SK-N-SH (cell line): ENCODE measurements at regions not wholly inside any gene's neighbourhood (a gene's known extent, or its start where the extent isn't known, plus 50 kb on each side); places are given as distances from the start of the nearest gene placed in this dataset.

Experiments
- CTCF ChIA-PET: fragments of 300-600, 350-600 bp; formaldehyde crosslinking; extraction: SDS; loops from one replicate; lab custom pipeline; 2021; lab: Yijun Ruan, JAX
- POLR2A ChIA-PET: fragments of 350-600 bp; sonication (Branson Sonifier 250); formaldehyde crosslinking; extraction: SDS; loops from one replicate; lab custom pipeline; 2020; ENCODE audit warnings: antibody characterized with exemption, inconsistent platforms; lab: Yijun Ruan, JAX
- DNase-seq: peaks from one replicate; pipeline ENCODE4 v3.0.0; 2012
- H2AFZ ChIP-seq: fragments of 200-600 bp; sonication (generic); 2 replicates; pipeline ENCODE4 v1.8.1; 2016; ENCODE audit warnings: antibody characterized with exemption, mild to moderate bottlenecking, low read depth
- H3F3A ChIP-seq: fragments of 200-600 bp; sonication (generic); replicated peaks from 2 replicates; pipeline ENCODE3; 2016; ENCODE audit warnings: antibody characterized with exemption, mild to moderate bottlenecking; ENCODE audit not compliant: insufficient read depth
- H3K27ac ChIP-seq, 2 experiments: fragments of 200-500 bp in 1 of 2; fragments of 200-600 bp in 1 of 2; sonication (Bioruptor generic) in 1 of 2; sonication (generic), shearing (Covaris generic) in 1 of 2; 2 replicates each; pipeline versions ENCODE4 v1.5.1 to v1.6.1; 2014 to 2016; ENCODE audit warnings: low read depth in 2 of 2, inconsistent platforms in 1 of 2, low read length in 1 of 2, mild to moderate bottlenecking in 1 of 2, mixed read lengths in 1 of 2
- H3K27me3 ChIP-seq: fragments of 200-600 bp; sonication (generic), shearing (Covaris generic); 2 replicates; pipeline ENCODE4 v1.6.1; 2016; ENCODE audit warnings: mixed run types; ENCODE audit not compliant: insufficient read depth
- H3K36me3 ChIP-seq, 2 experiments: fragments of 200-500 bp in 1 of 2; fragments of 200-600 bp in 1 of 2; sonication (Bioruptor generic) in 1 of 2; sonication (generic) in 1 of 2; replicated peaks in 1 of 2; 2 replicates each; pipeline versions ENCODE3 to v1.5.1; 2014 to 2016; ENCODE audit warnings: low read length in 1 of 2, mild to moderate bottlenecking in 1 of 2; ENCODE audit not compliant: insufficient read depth in 2 of 2, control insufficient read depth in 1 of 2
- H3K4me1 ChIP-seq, 2 experiments: fragments of 200-500 bp in 1 of 2; fragments of 200-600 bp in 1 of 2; sonication (Bioruptor generic) in 1 of 2; sonication (generic), shearing (Covaris generic) in 1 of 2; 2 replicates each; pipeline versions ENCODE4 v1.5.1 to v1.6.1; 2014 to 2016; ENCODE audit warnings: low read depth in 1 of 2, low read length in 1 of 2, mixed run types in 1 of 2; ENCODE audit not compliant: insufficient read depth in 2 of 2, control insufficient read depth in 1 of 2
- H3K4me2 ChIP-seq: fragments of 200-600 bp; sonication (generic), shearing (Covaris generic); 2 replicates; pipeline ENCODE4 v1.6.1; 2017; ENCODE audit warnings: mixed run types
- H3K4me3 ChIP-seq, 2 experiments: fragments of 200-500 bp in 1 of 2; fragments of 200-600 bp in 1 of 2; sonication (Bioruptor generic) in 1 of 2; sonication (generic), shearing (Covaris generic) in 1 of 2; 2 replicates each; pipeline versions ENCODE4 v1.5.1 to v1.8.1; 2014 to 2016; ENCODE audit warnings: low read depth in 2 of 2, inconsistent platforms in 1 of 2, low read length in 1 of 2, mild to moderate bottlenecking in 1 of 2, mixed read lengths in 1 of 2, moderate library complexity in 1 of 2
- H3K79me2 ChIP-seq: fragments of 200-600 bp; sonication (generic); 2 replicates; pipeline ENCODE4 v1.8.1; 2017; ENCODE audit warnings: mild to moderate bottlenecking; ENCODE audit not compliant: insufficient read depth
- H3K9ac ChIP-seq: fragments of 200-600 bp; sonication (generic); 2 replicates; pipeline ENCODE4 v1.6.1; 2017; ENCODE audit warnings: mixed run types
- H3K9me2 ChIP-seq: fragments of 200-600 bp; sonication (generic); 2 replicates; pipeline ENCODE4 v1.6.1; 2017; ENCODE audit warnings: mixed run types
- H3K9me3 ChIP-seq: fragments of 200-600 bp; sonication (generic); 2 replicates; pipeline ENCODE4 v1.6.1; 2017; ENCODE audit warnings: mixed run types, mild to moderate bottlenecking, moderate library complexity
- H4K20me1 ChIP-seq: fragments of 200-600 bp; sonication (generic); 2 replicates; pipeline ENCODE4 v1.6.1; 2017; ENCODE audit warnings: mild to moderate bottlenecking, mixed run types; ENCODE audit not compliant: insufficient read depth
- CTCF ChIP-seq: fragments of 200-600 bp; sonication (generic); IDR thresholded peaks from 2 replicates; pipeline ENCODE4 v1.6.1; 2017; ENCODE audit warnings: antibody characterized with exemption, mild to moderate bottlenecking, moderate library complexity
- EZH2phosphoT487 ChIP-seq: fragments of 200-600 bp; sonication (generic); IDR thresholded peaks from 2 replicates; pipeline ENCODE4 v1.6.1; 2017; ENCODE audit warnings: low read depth, mixed run types, mild to moderate bottlenecking, antibody characterized with exemption, moderate library complexity, borderline replicate concordance
- GABPA ChIP-seq: IDR thresholded peaks from 2 replicates; pipeline ENCODE4 v1.4.0; 2012; ENCODE audit warnings: low read depth, mild to moderate bottlenecking
- IRF3 ChIP-seq: fragments of 150-350 bp; IDR thresholded peaks from 2 replicates; pipeline ENCODE4 v1.6.1; 2016; ENCODE audit warnings: mild to moderate bottlenecking, low read depth, low read length
- MAX ChIP-seq: IDR thresholded peaks from 2 replicates; pipeline ENCODE4 v1.4.0; 2012; ENCODE audit warnings: low read depth
- MEF2A ChIP-seq: IDR thresholded peaks from 2 replicates; pipeline ENCODE4 v1.4.0; 2012; ENCODE audit warnings: low read depth, borderline replicate concordance
- MXI1 ChIP-seq: IDR thresholded peaks from 2 replicates; pipeline ENCODE4 v1.6.1; 2012; ENCODE audit warnings: mild to moderate bottlenecking, low read depth, low read length, improper control_type of control experiment
- POLR2AphosphoS5 ChIP-seq: IDR thresholded peaks from 2 replicates; pipeline ENCODE4 v1.6.1; 2012; ENCODE audit warnings: low read depth, low read length
- RAD21 ChIP-seq: IDR thresholded peaks from 2 replicates; pipeline ENCODE4 v1.6.1; 2012; ENCODE audit warnings: mild to moderate bottlenecking, low read length
- RFX5 ChIP-seq: IDR thresholded peaks from 2 replicates; pipeline ENCODE4 v1.6.1; 2012; ENCODE audit warnings: mild to moderate bottlenecking, improper control_type of control experiment, low read length
- RXRA ChIP-seq: IDR thresholded peaks from 2 replicates; pipeline ENCODE4 v1.4.0; 2012; ENCODE audit warnings: low read depth, mild to moderate bottlenecking, borderline replicate concordance
- SIN3A ChIP-seq: IDR thresholded peaks from 2 replicates; pipeline ENCODE4 v1.6.1; 2012; ENCODE audit warnings: low read depth, mild to moderate bottlenecking, low read length, moderate library complexity, borderline replicate concordance
- USF1 ChIP-seq: IDR thresholded peaks from 2 replicates; pipeline ENCODE4 v1.4.0; 2012; ENCODE audit warnings: low read depth, borderline replicate concordance
- WGBS: methylation state at CpG from one replicate; pipeline ENCODE4 v1.1.6; 2017; ENCODE audit warnings: low lambda C conversion rate; 5-methylcytosine and 5-hydroxymethylcytosine counted together

- no peaks in the 10 kb centered on the region for H3K9me3 ChIP-seq
- CTCF ChIA-PET: no interaction called here
- no peak for DNase-seq
- no peaks in the 10 kb centered on the region for H3K27me3 ChIP-seq
- no peaks in the 10 kb centered on the region for H4K20me1 ChIP-seq
- H3K9me2 ChIP-seq: no peaks in the 10 kb centered on the region
- H3K79me2 ChIP-seq: no peaks in the 10 kb centered on the region
- no peaks in the 10 kb centered on the region for H3F3A ChIP-seq
- H3K9ac ChIP-seq: no peak overlapping the region
- H3K27ac ChIP-seq: no peak overlapping the region
- 15% methylated on average over 2 of the region's 4 CpGs for WGBS
- TF ChIP-seq EZH2phosphoT487 (no peak), GABPA (no peak), RAD21 (no peak), RFX5 (no peak), POLR2AphosphoS5 (no peak), MAX (no peak), MXI1 (no peak), CTCF (no peak), RXRA (no peak)
- TF ChIP-seq, all 33 proteins: peak for 0
- Histone ChIP-seq H3K36me3 (no peaks in the 10 kb centered on the region), H2AFZ (no peak overlapping the region), H3K4me3 (no peak overlapping the region), H3K4me1 (peaks cover 0 to 5% of the 10 kb centered on the region in 2 experiments; a peak in 1 of 4 replicates), H3K4me2 (no peak overlapping the region)
- POLR2A ChIA-PET: no interaction called here
These were observed 620.0 kb downstream of the RAPGEF2 start for GRCh38 chr4:159722918-159723317.

GRCh38 chr4:159723341-159724048 lies 620.6 kb downstream of the RAPGEF2 start:
- TF ChIP-seq MEF2A (no peak), IRF3 (no peak), USF1 (no peak), SIN3A (no peak)
- TF ChIP-seq, all 33 proteins: peak for 0
- H3K79me2 ChIP-seq: no peaks in the 10 kb centered on the region
- CTCF ChIA-PET: no interaction called here
- H3K9ac ChIP-seq: no peak overlapping the region
- peak; percentile 10 for DNase-seq
- H3K27me3 ChIP-seq: no peaks in the 10 kb centered on the region
- no peak overlapping the region for H3K4me3 ChIP-seq
- H3F3A ChIP-seq: no peaks in the 10 kb centered on the region
- H4K20me1 ChIP-seq: no peaks in the 10 kb centered on the region
- H3K36me3 ChIP-seq: no peaks in the 10 kb centered on the region
- no peaks in the 10 kb centered on the region for H3K9me3 ChIP-seq
- peaks cover 0 to 5% of the 10 kb centered on the region in 2 experiments; a peak in 1 of 4 replicates for H3K4me1 ChIP-seq
- no peak overlapping the region for H3K4me2 ChIP-seq
- WGBS: 22% methylated on average over 4 of the region's 8 CpGs
- no peak overlapping the region for H2AFZ ChIP-seq
- POLR2A ChIA-PET: no interaction called here
- no peak overlapping the region for H3K27ac ChIP-seq
- H3K9me2 ChIP-seq: no peaks in the 10 kb centered on the region
